Suprapubic skin (tissue), 4 donors: ENCODE measurements at regions not wholly inside any gene's neighbourhood (a gene's known extent, or its start where the extent isn't known, plus 50 kb on each side); places are given as distances from the start of the nearest gene placed in this dataset.

Source experiments
- DNase-seq, 2 donors: peaks; one replicate each; pipeline ENCODE4 v3.0.0-alpha.2; 2019; ENCODE audit warnings: low spot score in 2 of 2
- H3K27ac ChIP-seq: fragments of 200-600 bp; sonication (generic); one replicate; pipeline ENCODE4 v1.5.1; 2019
- H3K27me3 ChIP-seq: fragments of 200-600 bp; sonication (generic); one replicate; pipeline ENCODE4 v1.5.1; 2019
- H3K36me3 ChIP-seq: fragments of 200-600 bp; sonication (generic); one replicate; pipeline ENCODE4 v1.5.1; 2019
- H3K4me1 ChIP-seq: fragments of 200-600 bp; sonication (generic); one replicate; pipeline ENCODE4 v1.5.1; 2019
- H3K4me3 ChIP-seq: fragments of 200-600 bp; sonication (generic); one replicate; pipeline ENCODE4 v1.5.1; 2019; ENCODE audit warnings: mild to moderate bottlenecking
- H3K9me3 ChIP-seq: fragments of 200-600 bp; sonication (generic); one replicate; pipeline ENCODE4 v1.5.1; 2019
- EP300 ChIP-seq: sonication (generic); formaldehyde crosslinking; IDR thresholded peaks from one replicate; pipeline ENCODE4 v1.6.1; 2017; ENCODE audit warnings: antibody characterized with exemption
- POLR2A ChIP-seq, 2 donors: fragments of 450-650 bp; IDR thresholded peaks; one replicate each; pipeline ENCODE4 v1.6.1; 2017; ENCODE audit warnings: antibody characterized with exemption in 2 of 2, mild to moderate bottlenecking in 2 of 2, moderate library complexity in 2 of 2
- POLR2AphosphoS5 ChIP-seq, 3 donors: sonication (generic); formaldehyde crosslinking; IDR thresholded peaks; one replicate each; pipeline ENCODE4 v1.6.1; 2017; ENCODE audit warnings: antibody characterized with exemption in 3 of 3
- WGBS: methylation state at CpG from one replicate; pipeline ENCODE4 v1.1.5; 2018; 5-methylcytosine and 5-hydroxymethylcytosine counted together
- TF ChIP-seq, protein P1 (sequence below), 2 donors: fragments of 200-600 bp in 1 of 2; fragments of 450-650 bp in 1 of 2; sonication (generic) in 1 of 2; IDR thresholded peaks; one replicate each; pipeline ENCODE4 v1.5.1; 2016 to 2019; ENCODE audit warnings: antibody characterized with exemption in 2 of 2, mild to moderate bottlenecking in 1 of 2, moderate library complexity in 1 of 2

DNA sequence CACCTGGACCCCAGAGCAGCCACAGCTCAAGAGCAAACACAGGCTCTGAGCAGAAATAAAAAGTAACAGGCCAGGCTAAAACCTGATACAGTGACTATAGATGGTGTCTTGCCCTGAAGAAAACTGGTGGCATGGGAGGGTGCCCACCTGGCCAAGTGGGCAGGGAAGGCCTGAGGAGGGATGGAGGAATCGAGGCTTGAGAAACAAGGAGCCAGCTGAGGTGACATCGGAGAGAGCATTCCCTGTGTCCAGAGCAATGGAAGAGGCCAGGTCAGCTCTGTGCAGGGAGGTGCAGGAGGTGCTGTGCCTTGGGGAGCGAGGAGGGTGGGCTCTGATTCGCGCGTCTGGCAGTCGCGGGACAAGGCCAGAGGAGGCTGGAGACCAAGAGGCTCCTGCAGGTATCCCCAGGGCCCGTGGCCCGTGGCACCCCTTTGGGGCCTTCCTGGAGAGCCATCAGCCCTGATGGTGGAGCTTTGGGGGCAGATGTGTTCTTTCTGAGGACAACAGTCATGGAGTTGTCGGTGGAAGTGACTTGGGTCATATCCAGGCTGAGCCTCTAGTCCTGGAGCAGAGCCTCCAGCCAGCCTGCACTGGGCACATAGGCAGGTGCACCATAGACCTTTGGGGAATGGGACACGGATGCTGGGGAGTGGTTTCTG, 56.1 kb downstream of the PLXNA1 start:
- Histone ChIP-seq H3K9me3 (no peaks in the 10 kb centered on the region), H3K27me3 (no peaks in the 10 kb centered on the region), H3K27ac (no peak overlapping the region), H3K4me1 (peaks cover 33% of the 10 kb centered on the region), H3K4me3 (no peak overlapping the region), H3K36me3 (peaks cover 10% of the 10 kb centered on the region)
- TF ChIP-seq POLR2A (IDR thresholded peaks at IDR 0.05) (no peak), POLR2AphosphoS5 (IDR thresholded peaks at IDR 0.05) (no peak), EP300 (no peak)
- TF ChIP-seq, protein P1, sequence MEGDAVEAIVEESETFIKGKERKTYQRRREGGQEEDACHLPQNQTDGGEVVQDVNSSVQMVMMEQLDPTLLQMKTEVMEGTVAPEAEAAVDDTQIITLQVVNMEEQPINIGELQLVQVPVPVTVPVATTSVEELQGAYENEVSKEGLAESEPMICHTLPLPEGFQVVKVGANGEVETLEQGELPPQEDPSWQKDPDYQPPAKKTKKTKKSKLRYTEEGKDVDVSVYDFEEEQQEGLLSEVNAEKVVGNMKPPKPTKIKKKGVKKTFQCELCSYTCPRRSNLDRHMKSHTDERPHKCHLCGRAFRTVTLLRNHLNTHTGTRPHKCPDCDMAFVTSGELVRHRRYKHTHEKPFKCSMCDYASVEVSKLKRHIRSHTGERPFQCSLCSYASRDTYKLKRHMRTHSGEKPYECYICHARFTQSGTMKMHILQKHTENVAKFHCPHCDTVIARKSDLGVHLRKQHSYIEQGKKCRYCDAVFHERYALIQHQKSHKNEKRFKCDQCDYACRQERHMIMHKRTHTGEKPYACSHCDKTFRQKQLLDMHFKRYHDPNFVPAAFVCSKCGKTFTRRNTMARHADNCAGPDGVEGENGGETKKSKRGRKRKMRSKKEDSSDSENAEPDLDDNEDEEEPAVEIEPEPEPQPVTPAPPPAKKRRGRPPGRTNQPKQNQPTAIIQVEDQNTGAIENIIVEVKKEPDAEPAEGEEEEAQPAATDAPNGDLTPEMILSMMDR (IDR thresholded peaks at IDR 0.05), result no peak
- DNase-seq, result no peak
- 85% methylated on average over 10 of the region's 12 CpGs for WGBS

GRCh38 chr3:127039719-127040118, 56.8 kb downstream of the PLXNA1 start:
- peak in 1 of 2 donors; percentile 48 for DNase-seq
- no peak for TF ChIP-seq POLR2AphosphoS5 (IDR thresholded peaks at IDR 0.05)
- TF ChIP-seq, protein P1 (IDR thresholded peaks at IDR 0.05), result no peak
- no peak for TF ChIP-seq EP300
- no peak for TF ChIP-seq POLR2A (IDR thresholded peaks at IDR 0.05)
- Histone ChIP-seq H3K4me3 (no peak overlapping the region), H3K27ac (no peak overlapping the region), H3K36me3 (peaks cover 3% of the 10 kb centered on the region), H3K9me3 (no peaks in the 10 kb centered on the region), H3K27me3 (no peaks in the 10 kb centered on the region), H3K4me1 (peaks cover 33% of the 10 kb centered on the region)
- 87% methylated on average over 7 of the region's 9 CpGs for WGBS

GRCh38 chr3:127040216-127040615, 57.3 kb downstream of the PLXNA1 start:
- Histone ChIP-seq H3K36me3 (no peaks in the 10 kb centered on the region), H3K27ac (no peak overlapping the region), H3K4me1 (peaks cover 33% of the 10 kb centered on the region), H3K9me3 (no peaks in the 10 kb centered on the region), H3K27me3 (no peaks in the 10 kb centered on the region), H3K4me3 (no peak overlapping the region)
- no peak for TF ChIP-seq POLR2AphosphoS5 (IDR thresholded peaks at IDR 0.05)
- TF ChIP-seq, protein P1 (IDR thresholded peaks at IDR 0.05), result no peak
- no peak for TF ChIP-seq EP300
- no peak for TF ChIP-seq POLR2A (IDR thresholded peaks at IDR 0.05)
- 71% methylated on average over 3 of the region's 4 CpGs for WGBS
- DNase-seq, result no peak

- Histone ChIP-seq H3K27ac (no peak overlapping the region), H3K9me3 (no peaks in the 10 kb centered on the region), H3K4me3 (no peak overlapping the region), H3K27me3 (no peaks in the 10 kb centered on the region), H3K36me3 (no peaks in the 10 kb centered on the region), H3K4me1 (peaks cover 22% of the 10 kb centered on the region)
- DNase-seq, result no peak
- TF ChIP-seq POLR2AphosphoS5 (IDR thresholded peaks at IDR 0.05), result no peak
- no peak for TF ChIP-seq EP300
- TF ChIP-seq, protein P1 (IDR thresholded peaks at IDR 0.05), result no peak
- TF ChIP-seq POLR2A (IDR thresholded peaks at IDR 0.05), result no peak
- 89% methylated on average over 9 of the region's 13 CpGs for WGBS
Observed at GRCh38 chr3:127041264-127041820, 58.4 kb downstream of the PLXNA1 start.

DNA sequence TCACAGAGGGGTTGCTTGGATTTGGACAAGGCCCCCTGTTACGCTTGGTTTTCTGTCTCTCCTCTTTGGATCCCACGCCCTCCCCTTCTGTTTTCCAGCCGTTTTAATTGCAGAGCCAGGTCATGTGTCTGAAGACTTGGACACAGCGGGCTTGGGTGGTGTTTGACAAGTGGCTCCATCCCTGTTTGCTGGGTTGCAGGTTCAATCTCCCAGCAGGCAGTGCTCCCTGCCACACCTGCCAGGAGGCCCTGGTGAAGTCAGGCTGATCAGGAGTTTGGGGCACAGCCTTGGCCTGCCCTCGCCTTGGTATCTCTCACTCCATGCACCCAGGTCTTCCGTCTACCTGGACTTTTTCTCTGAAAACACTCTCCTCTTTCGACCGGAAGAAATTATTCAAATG, 59.0 kb downstream of the PLXNA1 start:
- H3K4me1 ChIP-seq, result peaks cover 16% of the 10 kb centered on the region
- 88% methylated on average over 8 of the region's 8 CpGs for WGBS
- no peak for DNase-seq
- H3K36me3 ChIP-seq, result no peaks in the 10 kb centered on the region
- TF ChIP-seq EP300, result no peak
- TF ChIP-seq, protein P1 (IDR thresholded peaks at IDR 0.05), result no peak
- TF ChIP-seq POLR2A (IDR thresholded peaks at IDR 0.05), result no peak
- TF ChIP-seq POLR2AphosphoS5 (IDR thresholded peaks at IDR 0.05), result no peak
- no peak overlapping the region for H3K27ac ChIP-seq
- H3K27me3 ChIP-seq, result no peaks in the 10 kb centered on the region
- no peaks in the 10 kb centered on the region for H3K9me3 ChIP-seq
- no peak overlapping the region for H3K4me3 ChIP-seq
